Skin of body (tissue), 1 donor: ENCODE measurements at regions not wholly inside any gene's neighbourhood (a gene's known extent, or its start where the extent isn't known, plus 50 kb on each side); places are given as distances from the start of the nearest gene placed in this dataset.
"Not testable (repeated sequence)": the region's sequence is repeated elsewhere in the genome, so short reads cannot be mapped to it uniquely, and the experiment has no call there.

Experiments
- DNase-seq: peaks from one replicate; lab custom pipeline; 2025; lab: John Stamatoyannopoulos, UW

DNA sequence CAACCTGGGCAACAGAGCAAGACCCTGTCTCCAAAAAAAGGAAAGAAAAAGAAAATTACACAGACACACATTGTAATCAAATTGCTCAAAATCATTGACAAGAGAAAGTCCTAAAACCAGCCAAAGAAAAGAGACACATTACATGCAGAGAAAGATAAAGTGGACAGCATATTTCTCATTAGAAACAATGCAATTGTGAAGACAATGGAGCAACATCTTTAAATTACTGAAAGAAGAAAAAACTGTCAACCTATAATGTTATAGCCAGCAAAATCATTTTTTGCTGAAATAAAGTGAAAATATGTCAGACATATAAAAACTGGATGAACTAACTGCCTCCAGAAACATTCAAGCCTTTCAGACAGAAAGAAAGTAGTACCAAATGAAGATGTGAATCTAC lies 120.6 kb downstream of the TMEM167A start:
- no peak for DNase-seq

DNA sequence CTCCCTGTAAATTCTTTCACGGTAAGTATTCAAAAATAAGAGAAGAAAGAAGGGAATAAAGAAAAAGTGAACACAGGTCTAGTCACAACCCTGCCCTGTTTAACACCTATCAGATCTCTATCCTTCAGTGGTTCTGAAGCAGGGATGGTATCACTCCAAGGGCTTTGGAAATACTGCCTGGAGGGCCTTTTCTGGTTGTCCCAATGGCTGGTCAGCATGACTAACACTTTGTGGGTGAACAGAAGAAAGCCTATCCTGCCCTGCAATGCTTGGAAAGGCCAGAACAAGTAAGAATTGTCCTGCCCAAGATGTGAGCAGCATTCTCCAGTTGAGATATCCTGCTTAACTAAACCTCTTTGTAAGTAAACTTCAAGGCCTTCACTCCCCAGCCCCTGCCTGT lies 124.9 kb downstream of the TMEM167A start:
- DNase-seq = no peak

DNA sequence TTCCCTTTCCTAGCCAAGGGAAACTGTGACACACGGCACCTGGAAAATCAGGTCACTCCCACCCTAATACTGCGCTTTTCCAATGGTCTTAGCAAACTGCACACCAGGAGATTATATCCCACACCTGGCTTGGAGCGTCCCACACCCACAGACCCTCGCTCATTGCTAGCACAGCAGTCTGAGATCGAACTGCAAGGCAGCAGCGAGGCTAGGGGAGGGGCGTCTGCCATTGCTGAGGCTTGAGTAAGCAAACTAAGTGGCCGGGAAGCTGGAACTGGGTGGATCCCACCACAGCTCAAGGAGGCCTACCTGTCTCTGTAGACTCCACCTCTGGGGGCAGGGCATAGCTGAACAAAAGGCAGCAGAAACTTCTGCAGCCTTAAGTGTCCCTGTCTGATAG lies 132.9 kb downstream of the TMEM167A start:
- not testable (repeated sequence) for DNase-seq

DNA sequence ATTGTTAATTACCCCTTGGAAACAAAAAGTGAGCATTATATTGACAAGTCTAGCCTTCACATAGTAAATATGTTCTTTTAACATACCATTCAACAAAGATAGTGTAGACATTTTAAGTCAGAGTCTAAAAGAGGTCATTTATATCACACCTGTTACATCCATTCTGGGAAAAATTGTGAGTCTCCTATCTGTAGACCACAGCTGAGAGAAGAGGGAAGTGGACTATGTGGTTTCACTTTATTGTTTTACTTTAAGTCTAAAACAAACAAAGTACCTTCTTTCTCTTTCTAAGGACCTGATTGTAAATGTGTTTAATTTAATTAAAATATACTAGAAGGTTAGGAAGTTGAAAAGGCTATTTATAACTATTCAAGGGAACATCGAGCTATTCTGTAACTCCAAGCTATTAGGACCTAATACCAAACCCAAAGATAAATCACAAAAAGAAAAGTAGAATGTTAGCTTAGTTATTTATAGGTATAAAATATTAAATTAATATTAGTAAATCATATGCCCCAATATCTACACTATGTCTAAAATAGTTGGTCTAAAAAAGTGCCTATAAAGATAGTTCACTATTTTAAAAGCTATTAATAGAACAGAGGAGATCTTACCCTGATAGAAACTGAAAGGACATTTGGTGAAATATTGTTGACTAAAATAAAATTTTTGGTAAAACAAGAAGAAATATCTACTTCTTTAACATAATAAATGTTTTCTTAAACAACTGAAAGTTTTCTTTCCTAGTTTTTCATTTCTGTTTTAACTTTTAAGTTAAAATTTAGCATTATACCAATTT lies 134.9 kb downstream of the TMEM167A start:
- no peak for DNase-seq

DNA sequence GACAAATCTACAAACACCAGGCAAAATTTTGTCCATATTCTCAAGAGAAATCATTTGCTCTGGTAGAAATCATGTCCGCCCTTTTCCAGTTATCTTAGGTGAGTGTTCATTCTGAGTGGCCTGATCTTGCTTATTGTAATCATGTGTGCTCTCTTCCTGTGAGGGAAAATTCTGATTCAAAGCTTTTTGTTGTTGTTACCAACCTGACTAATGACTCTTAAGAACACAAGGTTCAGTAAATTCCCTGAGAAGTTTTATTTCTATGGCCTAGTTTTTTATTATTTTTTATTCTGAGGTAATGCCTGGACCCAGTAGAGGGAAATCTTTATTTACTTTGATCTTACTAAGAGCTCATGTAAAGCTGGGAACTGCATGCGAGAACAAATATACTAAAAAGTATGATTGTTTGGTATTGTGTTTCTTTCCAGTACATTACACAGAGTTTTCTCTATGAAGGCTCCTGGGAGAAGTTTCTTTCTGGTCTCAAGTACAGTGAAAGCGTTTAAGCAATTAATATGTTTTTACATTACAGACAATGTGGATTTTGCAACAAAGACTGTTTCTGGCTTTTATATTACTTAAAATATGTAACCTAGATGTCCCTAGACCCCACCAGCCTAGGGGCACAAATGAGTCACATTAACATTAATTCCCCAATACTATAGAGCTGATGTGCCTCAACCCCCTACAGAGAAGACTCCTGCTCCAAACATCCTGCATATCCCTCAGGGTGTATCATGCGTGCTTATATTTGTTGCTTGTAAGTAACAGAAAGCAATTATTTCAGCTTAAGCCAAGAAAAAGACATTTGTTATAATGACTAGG lies 138.1 kb downstream of the TMEM167A start:
- DNase-seq = no peak

DNA sequence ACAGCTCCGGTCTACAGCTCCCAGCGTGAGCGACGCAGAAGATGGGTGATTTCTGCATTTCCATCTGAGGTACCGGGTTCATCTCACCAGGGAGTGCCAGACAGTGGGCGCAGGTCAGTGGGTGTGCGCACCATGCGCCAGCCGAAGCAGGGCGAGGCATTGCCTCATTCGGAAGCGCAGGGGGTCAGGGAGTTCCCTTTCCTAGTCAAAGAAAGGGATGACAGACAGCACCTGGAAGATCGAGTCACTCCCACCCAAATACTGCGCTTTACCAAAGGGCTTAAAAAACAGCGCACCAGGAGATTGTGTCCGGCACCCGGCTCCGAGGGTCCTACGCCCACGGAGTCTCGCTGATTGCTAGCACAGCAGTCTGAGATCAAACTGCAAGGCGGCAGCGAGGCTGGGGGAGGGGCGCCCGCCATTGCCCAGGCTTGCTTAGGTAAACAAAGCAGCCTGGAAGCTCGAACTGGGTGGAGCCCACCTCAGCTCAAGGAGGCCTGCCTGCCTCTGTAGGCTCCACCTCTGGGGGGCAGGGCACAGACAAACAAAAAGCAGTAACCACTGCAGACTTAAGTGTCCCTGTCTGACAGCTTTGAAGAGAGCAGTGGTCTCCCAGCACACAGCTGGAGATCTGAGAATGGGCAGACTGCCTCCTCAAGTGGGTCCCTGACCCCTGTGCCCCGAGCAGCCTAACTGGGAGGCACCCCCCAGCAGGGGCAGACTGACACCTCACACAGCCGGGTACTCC lies 144.5 kb downstream of the TMEM167A start:
- DNase-seq = not testable (repeated sequence)

DNA sequence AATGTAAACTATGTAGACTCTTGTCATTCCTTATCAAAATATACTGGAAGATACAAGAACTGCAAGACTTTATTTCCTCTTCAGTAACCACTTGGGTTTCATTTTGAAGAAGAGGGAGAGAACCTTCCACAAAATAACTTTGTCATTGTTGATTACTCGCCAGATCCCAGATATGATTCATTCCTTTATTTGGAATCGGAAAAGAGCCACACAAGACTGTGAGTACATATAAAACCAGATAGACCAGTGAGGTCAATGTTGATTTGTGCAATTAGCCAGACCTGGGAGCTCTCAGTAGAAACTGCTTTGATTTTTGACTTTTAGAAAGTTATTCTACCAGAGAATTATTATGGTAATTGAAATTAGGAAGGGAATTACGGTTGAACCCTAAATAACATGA lies 146.1 kb downstream of the TMEM167A start:
- DNase-seq = no peak

DNA sequence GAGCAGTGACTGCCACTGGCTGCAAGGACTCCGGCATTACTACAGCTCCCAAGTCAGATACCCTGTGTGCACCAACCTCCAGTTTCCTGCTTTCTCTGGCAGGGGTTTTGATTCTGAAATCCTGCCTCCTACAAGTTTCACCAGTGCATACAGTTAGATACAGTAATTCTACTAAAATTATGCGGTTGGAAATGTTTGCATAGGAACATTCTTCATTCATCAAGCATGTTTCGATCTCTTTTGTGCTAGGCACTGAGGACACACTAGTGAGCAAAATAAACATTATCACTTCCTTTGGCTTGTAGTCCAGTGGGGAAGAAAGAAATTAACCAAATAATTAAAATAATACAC lies 152.2 kb downstream of the TMEM167A start:
- no peak for DNase-seq

DNA sequence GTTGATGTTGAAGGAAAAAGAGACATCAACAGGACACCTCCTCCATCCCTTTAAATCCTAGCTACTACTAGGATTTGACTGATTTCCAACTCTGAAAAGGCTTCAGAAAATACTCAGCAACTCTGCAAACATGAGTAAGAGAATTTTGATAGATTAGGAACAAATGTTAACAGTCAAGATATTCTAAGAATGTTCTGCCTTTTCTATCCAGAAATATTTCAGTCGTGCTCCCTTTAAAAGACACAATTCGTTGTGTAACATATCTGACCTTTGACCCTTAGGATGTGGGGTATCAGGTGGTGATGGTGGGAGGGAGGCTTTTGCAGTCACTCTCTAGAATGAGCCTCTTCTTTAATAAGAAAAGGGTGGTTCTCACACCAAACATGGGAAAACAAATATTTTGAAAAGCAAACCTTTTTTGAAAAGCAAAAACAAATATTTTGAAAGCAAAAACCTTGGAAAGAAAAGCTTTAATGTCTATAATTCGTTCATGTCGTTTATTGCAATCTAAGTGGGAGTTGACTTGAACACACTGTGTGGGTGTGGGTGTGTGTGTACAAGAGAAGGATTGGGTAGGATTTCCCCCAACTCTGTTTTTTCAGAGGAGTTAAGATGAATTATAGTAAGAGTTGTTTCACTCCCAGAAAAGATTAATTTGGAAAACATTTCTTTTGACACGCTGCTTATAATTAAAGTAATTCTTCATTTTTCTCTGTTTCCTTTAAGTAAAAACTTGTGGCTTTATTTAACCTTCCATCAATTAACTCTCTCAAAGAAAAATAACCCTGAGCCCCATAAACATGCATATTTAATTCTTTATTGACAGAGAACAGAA lies 152.8 kb downstream of the TMEM167A start:
- no peak for DNase-seq

DNA sequence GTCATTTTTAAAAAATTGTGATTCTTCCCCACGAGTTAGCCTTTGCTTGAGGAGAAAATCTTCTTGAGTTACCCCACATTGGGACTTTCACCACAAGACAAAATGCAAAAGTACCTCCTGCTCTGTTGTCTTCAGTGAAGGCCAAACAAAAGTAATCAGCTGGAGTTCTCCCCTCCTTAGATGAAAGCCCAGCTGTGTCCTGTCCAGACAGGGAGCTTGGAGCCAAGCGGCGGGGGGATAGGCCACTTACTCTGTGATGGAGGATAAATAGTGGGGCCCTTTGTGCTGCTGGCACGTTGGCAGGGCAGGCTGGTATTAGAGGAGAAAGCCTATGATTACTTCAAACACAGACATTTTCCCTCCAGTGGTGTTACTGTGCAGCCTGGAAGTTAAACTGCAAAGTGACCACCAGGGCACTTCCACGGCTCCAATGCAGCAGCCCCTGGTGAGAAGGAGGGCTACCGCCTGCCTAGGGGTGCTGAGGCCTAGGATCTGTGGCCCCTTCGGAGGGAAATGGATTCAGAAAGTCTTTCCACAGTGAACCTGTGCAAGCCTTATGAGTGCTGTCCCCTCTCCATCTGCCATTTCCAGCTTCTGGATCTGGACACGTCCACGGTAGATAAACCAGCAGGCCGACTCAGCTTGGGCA lies 155.0 kb downstream of the TMEM167A start:
- DNase-seq = no peak

DNA sequence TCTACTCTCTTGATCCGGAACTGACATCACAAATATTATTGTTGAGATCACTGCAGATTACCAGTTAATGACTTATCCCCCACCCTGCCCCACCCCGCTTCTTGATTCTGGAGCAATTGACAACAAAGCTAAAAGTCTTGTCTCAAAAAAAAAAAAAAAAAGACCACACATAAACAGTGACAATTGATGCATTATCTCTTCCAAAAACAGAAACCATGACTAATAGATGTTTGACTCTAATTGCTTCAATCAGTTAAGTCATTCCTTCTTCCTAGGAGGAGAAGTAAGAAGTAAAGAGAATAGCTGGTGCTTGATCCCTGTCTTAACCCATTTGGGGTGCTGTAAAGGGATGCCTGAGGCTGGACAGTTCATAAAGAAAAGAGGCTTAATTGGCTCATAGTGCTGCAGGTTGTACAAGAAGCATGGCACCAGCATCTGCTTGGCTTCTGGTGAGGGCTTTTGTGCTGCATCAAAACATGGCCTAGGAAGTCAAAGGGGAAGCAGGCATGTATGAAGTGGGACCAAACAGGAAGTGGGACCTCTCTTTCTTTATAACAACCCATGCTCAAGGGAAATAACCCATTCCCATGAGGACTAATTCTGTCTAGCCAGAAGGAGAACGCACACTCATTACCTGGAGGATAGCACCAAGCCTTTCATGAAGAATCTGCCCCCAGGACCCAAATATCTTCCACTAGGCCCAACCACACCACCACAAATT lies 158.7 kb downstream of the TMEM167A start:
- DNase-seq = no peak

DNA sequence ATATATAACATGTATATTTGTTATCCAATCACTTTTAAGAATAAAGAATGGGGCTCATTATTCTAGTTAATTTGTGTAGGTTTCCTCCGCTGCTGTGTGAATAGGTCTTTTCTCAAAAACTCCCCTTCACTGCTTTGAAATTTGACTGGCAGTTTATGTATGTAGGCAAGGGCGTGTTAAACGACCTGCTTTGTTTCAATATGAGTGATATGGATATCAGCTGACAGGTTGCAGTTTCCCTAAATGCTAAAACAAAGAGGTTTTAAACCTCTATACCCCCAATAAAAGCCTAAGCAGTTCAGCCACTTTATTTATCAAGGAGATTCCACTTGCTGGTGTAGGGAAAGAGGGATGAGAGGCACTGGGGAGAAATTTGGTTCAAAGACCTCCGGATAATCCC lies 159.6 kb downstream of the TMEM167A start:
- no peak for DNase-seq

DNA sequence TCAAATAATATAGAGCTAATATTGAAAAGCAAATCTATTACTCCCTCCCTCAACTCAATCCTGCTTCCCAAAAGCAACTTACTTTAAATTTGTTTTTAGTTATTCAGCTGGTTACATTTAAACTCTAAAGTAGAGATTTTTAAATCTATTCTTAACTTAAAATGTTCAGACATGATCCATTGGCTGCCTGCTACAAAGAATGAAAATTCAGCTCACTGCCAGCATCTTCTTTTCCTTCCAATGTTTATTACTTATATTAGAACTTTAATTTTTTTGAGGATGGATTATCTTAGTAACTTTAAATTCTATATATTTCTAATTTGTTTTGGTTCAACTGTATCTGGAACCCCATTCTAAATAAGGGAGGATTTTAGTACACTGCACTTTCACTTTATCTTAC lies 163.2 kb downstream of the TMEM167A start:
- DNase-seq = no peak

DNA sequence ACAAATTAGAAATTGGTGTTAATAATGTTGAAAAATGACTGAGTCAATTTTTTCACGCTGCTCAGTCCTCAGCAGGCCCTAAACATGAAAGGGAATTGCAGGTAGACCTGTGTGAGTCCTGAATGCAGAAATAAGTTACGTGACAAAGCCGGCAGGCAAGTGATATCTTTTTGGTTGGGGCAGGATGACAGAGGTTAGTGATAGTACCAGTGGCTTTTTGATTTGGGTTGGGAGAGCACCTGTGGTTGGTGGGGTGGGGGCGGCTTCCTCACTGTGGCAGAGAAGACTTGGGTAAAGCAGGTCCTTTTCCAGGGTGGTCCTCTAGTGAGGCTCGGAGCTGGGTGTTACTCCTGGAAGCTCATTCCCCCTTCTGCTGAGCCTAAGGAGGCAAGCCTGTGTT lies 164.7 kb downstream of the TMEM167A start:
- no peak for DNase-seq

DNA sequence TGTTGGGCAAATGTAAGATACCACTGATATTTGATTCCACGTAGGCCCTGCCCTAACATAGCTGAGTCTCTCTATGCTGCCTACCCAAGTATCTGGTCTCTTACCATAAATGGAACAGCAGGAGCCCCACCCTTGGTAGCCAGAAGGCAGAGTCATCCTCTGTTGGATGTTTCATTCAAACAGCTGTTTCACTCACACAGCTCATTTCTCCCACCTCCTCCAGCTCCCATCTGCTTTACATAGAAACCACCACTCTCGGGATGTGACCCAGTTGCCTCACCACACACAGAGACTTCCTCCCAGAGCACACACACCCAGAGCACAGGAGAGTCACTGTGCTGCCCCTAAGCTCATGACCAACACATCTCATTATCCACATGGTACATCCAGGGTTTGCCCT lies 165.3 kb downstream of the TMEM167A start:
- no peak for DNase-seq

DNA sequence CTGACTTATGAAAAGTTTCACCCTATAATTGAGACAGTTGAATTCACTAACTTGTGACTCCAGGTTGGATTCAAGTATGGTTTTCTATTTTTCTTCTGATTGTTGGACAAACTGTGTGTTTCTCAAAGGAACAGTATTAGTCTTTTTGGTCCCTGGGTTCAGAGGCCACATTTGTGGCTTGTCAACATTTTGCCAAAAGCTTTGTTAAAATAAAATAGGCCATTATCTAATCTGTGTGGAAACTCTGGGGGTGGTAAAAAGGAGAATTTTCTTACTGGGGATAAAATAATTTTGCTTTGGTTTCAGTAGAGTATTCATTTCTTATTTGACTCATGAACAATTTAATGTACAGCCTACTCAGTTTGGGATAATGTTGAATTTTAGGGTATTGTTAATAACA lies 166.3 kb downstream of the TMEM167A start:
- no peak for DNase-seq

DNA sequence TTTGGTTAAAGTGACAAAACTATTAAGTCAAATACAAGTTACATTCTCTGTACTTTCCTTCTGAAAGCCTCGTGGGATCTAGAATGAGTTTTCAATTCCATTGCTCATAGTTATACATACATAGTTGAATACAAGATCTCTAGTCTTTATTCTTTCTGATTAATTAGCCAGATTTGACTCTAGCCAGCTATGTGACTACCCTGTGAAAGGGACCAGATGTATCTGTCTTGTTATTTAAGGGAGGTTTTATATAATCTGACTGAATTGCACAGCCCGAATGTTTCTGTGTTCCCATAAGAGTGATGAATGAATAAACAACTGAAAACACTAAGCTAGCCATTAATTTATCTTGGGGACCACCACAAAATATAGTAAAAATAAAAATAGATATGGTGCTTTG lies 166.7 kb downstream of the TMEM167A start:
- no peak for DNase-seq

DNA sequence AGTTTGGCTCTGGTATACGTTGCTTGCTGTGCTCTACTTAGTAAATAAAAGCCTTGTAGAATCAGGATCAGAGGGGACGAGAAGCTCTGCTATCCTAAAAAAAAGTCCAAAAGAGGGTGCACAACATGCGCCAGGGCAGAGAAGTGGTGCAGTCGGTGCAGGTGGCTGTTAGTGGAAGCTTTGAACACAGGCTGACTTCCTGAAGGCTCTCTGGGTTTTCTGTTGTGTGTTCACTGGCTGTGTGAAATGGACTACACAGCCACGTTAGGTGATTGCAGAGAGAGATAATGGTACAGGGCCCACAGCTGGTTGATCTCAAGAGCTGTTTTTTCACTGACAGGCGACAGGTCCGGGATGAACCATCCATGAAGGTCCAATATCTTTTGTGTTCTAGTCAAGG lies 167.4 kb downstream of the TMEM167A start:
- no peak for DNase-seq

DNA sequence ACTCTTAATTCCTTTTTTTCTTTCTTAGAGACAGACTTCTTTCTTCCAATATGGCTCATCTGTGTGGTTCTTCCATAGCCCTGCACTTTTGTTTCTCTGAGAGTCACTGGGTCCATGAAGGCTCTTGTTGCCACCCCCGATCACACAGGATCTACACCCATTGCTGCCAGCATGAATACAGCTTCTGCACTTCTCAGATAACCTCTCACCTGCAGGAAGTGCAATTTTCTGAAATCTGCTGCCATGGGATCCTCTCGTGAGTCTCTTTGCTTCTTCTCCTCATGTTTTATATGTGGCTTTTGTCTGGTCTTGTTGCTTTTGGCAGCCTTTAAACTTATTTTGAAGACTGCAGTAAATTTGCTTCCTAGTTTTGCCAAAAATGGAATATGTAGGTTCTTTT lies 171.2 kb downstream of the TMEM167A start:
- no peak for DNase-seq

DNA sequence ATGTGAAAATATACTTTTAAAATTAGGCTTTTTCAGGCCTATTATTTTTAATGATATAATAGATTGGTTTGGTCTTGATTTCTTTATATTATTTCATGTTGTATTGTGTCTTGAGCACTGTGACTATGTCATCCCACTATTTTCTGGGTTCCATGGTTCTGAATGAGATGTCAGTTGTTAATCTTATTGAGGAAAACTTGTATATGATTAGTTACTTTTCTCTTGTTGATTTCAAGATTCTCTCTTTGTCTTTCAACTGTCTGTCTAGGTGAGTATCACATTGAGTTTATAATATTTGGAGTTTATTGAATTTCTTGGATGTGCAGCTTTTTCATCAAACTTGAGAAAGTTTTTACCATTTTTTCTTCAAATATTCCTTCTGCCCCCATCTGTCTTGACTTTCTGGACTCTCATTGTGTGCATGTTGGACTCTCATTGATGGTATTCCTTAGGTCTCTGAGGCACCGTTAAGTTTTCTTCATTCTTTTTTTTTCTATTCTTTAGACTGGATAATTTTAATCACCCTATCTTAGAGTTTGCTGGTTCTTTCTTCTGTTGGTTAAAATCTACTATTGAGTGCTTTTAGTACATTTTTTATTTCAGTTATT lies 175.8 kb downstream of the TMEM167A start:
- no peak for DNase-seq
